HG02571 (cell line): ENCODE measurements at regions not wholly inside any gene's neighbourhood (a gene's known extent, or its start where the extent isn't known, plus 50 kb on each side); places are given as distances from the start of the nearest gene placed in this dataset.
A peak's percentile ranks its signal among the peaks of the same experiment; 100 is the strongest.

Experiments
- ATAC-seq: cut with Tn5 transposase; IDR thresholded peaks from one replicate; pipeline ENCODE4 v1.9.1; 2021; ENCODE audit warnings: mild to moderate bottlenecking, moderate library complexity; ENCODE audit not compliant: unreplicated experiment

GRCh38 chr15:38042707-38043445 is 108.4 kb downstream of the TMCO5A start:
- ATAC-seq: no peak

GRCh38 chr15:38046257-38047051 is 112.0 kb downstream of the TMCO5A start:
- ATAC-seq: no peak

GRCh38 chr15:38048001-38048455 is 113.6 kb downstream of the TMCO5A start:
- no peak for ATAC-seq

DNA sequence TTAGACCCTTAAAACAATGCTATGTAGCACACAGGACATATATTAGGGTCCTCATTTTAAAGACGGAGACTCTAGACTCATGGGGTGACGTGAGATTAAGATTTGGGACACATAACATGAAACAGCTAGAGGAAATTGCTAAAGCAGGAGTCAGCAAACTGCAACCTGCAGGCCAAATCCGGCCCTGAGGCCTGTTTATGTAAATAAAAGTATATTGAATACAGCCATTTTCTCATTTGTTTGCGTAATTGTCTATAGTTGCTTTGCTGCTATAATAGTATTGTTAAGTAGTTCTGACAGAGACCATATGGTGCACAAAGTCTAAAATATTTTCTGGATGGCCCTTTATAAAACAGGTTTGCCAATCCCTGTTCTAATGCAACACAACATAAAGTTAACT is 115.5 kb downstream of the TMCO5A start:
- ATAC-seq: no peak

DNA sequence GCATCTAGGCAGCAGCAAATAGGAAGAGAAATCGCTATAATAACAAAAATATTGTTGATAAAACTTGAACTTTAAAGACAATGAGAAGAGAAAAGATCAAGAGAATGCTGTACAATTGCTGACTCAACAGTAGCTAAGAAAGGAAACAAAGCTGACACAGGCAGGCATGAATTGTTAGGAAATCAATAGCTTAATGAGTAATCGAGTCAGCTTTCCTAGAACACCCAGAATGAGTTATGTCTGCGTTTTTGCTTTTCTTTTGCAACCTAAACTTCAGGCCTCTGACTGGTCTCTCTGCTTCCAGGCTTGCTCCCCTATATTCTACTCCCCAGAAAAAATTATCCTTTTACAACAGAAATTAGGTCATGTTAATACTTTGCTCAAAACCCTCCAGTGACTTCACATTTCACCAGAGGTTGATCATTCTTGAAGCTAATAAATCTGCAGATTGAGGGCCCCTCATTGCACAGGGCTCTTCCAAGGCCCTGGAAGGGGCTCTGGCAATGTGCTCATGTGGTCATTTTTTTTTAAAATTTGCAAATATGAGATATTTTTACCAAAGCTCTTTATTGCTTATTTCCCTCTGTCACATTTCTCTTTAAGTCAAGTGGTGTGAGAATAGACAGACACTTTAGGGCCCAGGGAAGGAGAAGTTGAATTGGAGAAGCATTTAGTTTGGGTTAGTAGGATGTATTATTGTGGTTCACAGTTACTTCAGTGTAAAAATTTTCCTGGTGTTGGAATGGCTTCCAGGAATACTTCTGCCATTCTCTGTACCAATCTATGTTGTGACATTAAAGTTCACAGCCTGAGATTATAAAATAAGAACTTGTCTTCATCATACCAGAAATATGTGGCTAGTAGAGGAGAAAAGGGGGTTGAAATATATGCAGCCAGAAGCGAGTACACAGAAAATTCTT is 116.3 kb downstream of the TMCO5A start:
- ATAC-seq: no peak

DNA sequence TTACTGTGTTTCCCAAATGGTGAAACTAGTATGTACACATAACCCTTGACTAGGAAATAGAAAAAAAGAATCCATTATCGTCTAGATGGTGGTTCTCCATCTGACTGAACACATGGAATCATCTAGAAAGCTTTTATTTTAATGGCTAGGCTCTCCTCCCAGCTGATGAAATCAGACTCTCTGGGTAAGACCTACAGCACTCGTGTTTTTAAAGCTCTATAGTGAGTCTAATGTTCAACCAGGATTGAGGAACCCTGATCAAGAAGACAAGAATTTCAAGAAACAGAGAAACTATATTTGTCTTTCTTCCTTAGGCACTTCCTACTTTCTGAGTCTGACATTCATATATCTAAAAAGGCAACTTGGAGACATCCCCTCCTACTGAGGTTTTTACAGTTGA is 118.8 kb downstream of the TMCO5A start:
- ATAC-seq: no peak

GRCh38 chr15:38053776-38054175 is 119.3 kb downstream of the TMCO5A start:
- no peak for ATAC-seq

DNA sequence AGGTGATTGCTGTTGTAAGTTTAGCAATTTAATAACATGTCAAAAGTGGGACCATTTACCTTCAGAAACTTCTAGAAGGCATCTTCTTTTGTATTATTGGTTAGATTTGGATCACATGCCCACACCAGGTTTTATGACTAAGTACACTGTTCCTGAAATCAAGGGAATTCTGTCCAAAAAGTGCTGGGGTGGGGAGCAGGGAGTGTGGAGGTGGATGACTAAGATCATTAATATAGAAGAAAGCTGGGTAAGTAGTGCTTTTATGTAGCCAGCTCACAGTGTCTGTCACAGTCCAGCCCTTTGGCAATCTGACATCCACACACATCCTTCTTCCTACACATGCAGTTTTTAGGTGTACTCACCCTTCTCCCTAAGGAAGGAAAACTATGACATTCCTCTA is 120.0 kb downstream of the TMCO5A start:
- no peak for ATAC-seq

GRCh38 chr15:38058596-38059075 is 124.2 kb downstream of the TMCO5A start:
- ATAC-seq: no peak

- no peak for ATAC-seq
Observed at GRCh38 chr15:38059665-38060064, 125.2 kb downstream of the TMCO5A start.

GRCh38 chr15:38061856-38062649 is 127.6 kb downstream of the TMCO5A start:
- ATAC-seq: no peak

GRCh38 chr15:38062696-38063095 is 128.3 kb downstream of the TMCO5A start:
- ATAC-seq: no peak

- ATAC-seq: no peak
Observed at GRCh38 chr15:38065721-38066345, 131.4 kb downstream of the TMCO5A start.

DNA sequence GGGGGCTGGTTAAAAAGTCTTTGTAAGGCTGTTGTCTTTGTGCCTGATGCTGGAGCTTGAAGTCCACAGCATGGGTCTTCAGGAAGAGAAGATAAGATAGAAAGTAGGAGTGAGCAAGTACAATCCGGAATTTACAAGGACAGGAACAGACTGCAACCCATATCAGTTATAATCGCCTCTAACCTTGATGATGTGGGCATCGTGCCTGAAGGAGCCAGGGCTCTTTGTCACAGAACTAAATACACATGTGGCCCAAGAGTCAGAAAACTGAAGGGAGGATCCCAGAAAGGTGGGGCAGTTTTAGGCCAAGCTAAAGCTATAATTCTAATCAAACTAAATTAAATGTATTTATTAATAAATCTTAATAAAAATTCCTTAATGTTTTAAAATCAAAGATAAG is 132.2 kb downstream of the TMCO5A start:
- ATAC-seq: no peak

DNA sequence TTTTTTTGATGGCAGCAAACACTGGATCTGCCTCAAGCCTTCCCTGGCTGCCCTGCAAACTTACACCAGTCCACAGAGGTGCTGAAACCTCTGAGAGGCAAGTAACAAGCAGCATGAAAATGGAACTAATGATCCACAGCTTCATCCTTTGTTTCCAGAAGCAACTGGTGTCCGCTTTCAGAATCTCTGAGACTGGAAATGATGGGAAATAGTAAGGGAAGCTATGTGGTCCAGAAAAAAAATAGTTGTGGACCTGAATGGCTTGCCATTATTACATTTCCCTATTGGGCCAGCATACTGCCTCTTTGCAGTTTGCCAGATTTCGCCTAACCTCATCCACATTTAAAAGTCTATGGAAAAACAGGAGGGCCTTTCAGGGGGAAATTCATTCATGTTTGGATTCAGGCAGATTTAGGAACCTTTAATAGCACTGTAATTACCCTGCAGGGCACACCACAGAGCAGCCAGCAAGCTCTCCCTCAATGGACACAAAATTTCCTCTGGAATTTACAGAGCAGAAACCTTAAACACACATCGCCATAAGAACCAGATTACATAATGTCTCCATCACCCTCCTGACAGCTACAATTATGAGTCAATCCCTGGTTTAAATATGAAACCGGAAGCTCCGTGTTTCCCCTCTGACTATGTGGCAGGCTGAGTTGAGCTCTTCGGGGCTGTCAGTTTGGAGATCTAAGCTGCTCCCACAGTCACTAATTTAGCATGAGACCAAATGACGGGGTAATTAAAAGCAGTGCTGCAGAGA is 134.4 kb downstream of the TMCO5A start:
- peak; percentile 50 for ATAC-seq

- no peak for ATAC-seq
Observed at GRCh38 chr15:38069511-38070011, 135.1 kb downstream of the TMCO5A start.

DNA sequence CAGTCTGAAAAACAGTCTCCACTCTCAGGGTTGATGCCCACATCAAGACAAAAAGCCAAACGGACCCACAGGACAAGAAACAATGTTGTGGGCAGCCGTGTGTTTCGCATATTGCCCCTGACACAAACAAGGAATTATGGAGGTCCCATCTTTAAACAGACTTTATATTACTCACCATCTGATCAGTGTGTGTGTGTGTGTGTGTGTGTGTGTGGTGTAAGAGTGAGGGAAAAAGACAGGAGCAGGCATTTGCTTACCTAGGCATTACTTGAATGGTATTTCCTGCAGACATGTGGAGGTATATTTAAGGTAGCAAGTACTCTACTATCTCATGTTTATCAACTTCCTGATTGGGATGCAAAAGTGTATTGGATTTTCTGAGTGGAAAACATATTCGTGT is 136.3 kb downstream of the TMCO5A start:
- no peak for ATAC-seq

DNA sequence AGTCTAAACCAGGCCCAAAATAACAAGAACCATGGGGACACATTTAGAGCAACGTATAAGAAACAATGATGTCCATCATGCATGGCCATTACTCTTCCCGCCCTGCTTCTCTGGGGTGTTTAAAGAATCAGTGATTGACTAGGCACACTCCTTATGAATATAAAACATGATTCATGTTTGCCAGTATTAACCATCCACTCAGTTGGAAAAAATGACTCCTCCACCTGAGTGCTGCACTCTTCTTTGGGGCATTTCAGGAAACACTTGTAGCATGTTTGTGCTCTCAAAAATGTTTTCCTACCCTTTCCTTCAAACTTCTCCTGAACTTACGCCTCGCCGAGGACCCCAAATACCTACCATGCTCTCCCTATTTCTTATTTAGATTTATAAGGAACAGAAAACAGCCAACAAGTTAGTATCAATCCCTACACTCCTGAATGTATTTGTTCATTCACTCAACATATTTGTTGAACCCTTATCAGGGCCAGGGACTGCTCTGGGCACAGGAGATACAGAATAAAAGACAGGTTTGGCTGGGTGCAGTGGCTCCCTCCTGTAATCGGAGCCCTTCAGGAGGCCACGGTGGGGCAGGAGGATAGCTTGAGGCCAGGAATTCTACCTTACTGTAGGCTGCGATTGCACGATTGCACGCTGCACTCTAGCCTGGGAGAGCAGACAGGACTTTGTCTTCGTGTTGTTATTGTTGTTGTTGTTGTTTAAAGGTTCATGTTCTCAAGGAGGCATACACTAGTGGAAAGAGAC is 137.0 kb downstream of the TMCO5A start:
- ATAC-seq: no peak
